B cell (primary cell): ENCODE measurements at regions not wholly inside any gene's neighbourhood (a gene's known extent, or its start where the extent isn't known, plus 50 kb on each side); places are given as distances from the start of the nearest gene placed in this dataset.

Source experiments
- EZH2 ChIP-seq: IDR thresholded peaks from 2 replicates; pipeline ENCODE4 v1.6.1; 2012; ENCODE audit warnings: borderline replicate concordance, low read depth, mild to moderate bottlenecking, moderate library complexity, low read length; ENCODE audit not compliant: insufficient read depth, poor library complexity, severe bottlenecking
- TF ChIP-seq, protein P1 (sequence below): fragments of 200-600 bp; IDR thresholded peaks from one replicate; pipeline ENCODE4 v1.8.0; 2022; ENCODE audit warnings: antibody characterized with exemption, mild to moderate bottlenecking

DNA sequence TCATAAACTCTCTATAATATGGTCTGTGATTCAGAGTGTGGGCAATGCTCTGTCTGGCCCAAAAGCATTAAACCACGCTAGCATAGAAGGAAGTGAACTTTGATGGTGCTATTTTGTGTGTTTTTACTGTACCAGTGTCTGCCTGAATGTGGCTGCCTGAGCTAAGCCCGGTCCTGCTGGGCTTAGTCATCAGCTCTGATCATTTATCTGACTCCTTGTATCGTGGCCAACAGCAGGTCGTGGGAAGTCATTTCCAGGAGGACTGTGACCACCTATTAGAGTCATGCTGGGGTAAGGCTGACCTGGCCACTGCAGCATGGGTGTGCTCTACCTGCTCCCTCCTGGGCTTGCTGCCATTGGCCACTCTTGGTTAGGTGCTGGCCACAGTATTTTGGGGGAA lies 239.1 kb upstream of the CEP162 start:
- TF ChIP-seq, protein P1, sequence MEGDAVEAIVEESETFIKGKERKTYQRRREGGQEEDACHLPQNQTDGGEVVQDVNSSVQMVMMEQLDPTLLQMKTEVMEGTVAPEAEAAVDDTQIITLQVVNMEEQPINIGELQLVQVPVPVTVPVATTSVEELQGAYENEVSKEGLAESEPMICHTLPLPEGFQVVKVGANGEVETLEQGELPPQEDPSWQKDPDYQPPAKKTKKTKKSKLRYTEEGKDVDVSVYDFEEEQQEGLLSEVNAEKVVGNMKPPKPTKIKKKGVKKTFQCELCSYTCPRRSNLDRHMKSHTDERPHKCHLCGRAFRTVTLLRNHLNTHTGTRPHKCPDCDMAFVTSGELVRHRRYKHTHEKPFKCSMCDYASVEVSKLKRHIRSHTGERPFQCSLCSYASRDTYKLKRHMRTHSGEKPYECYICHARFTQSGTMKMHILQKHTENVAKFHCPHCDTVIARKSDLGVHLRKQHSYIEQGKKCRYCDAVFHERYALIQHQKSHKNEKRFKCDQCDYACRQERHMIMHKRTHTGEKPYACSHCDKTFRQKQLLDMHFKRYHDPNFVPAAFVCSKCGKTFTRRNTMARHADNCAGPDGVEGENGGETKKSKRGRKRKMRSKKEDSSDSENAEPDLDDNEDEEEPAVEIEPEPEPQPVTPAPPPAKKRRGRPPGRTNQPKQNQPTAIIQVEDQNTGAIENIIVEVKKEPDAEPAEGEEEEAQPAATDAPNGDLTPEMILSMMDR, result no peak
- TF ChIP-seq EZH2, result no peak
